ENCODE measurements at regions not wholly inside any gene's neighbourhood (a gene's known extent, or its start where the extent isn't known, plus 50 kb on each side); places are given as distances from the start of the nearest gene placed in this dataset.

DNA sequence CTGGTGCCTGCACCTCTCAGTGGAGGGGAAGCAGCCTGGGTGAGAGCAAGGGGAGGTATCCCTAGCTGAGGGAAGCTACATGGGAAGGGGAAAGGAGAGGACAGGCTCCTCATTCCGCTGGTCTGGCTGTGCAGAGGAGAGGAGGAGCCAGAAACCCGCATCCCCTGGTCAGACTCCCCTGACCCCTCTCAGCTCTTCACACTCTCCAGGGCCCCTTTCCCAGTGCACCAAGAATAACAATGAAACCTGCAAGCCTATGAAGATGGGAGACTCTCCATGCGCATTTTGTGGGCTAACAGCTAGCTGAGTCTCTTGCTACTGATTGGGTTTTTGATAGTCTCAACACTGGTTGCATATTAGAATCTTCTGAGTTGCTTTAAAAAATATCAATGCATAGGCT, 319.9 kb upstream of the COBL start:
- no peaks in the 10 kb centered on the region for H3K79me2 ChIP-seq (ENCODE audit: low read length)
- no peak for DNase-seq
- no peak overlapping the region for H3K4me2 ChIP-seq (ENCODE audit: low read depth, low read length, poor library complexity, severe bottlenecking)
- no peak overlapping the region for H3K27ac ChIP-seq (ENCODE audit: low read length)
- no peak overlapping the region for H3K9ac ChIP-seq (ENCODE audit: low read length)
- H3K4me3 ChIP-seq (ENCODE audit: low read length) = no peak overlapping the region
- H4K20me1 ChIP-seq (ENCODE audit: insufficient read depth, low read depth, low read length) = no peaks in the 10 kb centered on the region
- no peaks in the 10 kb centered on the region for H3K9me3 ChIP-seq (ENCODE audit: low read length)
- no peaks in the 10 kb centered on the region for H3K27me3 ChIP-seq (ENCODE audit: low read length)
- H2AFZ ChIP-seq (ENCODE audit: low read length) = no peak overlapping the region
- H3K4me1 ChIP-seq (ENCODE audit: low read length) = no peaks in the 10 kb centered on the region
- H3K9me2 ChIP-seq (replicated peaks; ENCODE audit: insufficient read depth, low read length) = no peaks in the 10 kb centered on the region
- H3K36me3 ChIP-seq (ENCODE audit: insufficient read depth, low read length) = no peaks in the 10 kb centered on the region

DNA sequence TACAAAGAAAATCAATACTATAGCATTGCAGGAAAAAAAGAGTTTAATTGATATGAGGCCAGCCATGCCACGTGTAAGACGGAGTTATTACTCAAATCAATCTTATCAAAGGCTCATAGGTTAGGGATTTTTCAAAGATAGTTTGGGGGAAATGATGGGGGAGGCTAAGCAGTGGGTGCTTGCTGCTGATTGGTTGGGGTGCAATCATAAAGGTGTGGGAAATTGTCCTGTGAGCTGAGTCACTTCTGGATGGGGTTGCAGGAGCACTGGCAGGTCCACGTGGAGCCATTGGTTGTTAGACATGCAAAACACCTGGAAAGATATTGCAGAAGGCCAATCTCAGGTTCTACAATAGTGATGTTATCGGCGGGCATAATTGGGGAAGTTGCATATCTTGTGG, 319.2 kb upstream of the COBL start:
- H4K20me1 ChIP-seq (ENCODE audit: insufficient read depth, low read depth, low read length) = no peaks in the 10 kb centered on the region
- no peak overlapping the region for H2AFZ ChIP-seq (ENCODE audit: low read length)

DNA sequence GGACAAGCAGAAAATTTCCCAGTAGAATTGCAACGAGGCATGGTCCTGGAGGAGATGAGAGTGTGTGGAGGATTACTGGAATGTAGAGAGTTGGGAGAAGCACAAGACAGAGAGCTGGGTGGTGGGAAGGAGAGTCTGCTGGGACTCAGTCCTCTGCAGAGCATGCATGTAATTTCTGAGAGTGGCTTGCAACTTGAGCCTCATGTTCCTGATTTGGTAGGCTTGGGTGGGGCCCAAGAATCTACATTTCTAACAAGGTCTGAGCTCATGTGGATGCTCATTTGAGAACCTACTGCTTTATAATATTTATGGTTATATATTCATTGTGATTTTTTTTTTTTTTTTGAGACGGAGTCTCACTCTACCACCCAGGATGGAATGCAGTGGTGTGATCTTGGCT, 317.9 kb upstream of the COBL start:
- Histone ChIP-seq H3K9me2 (replicated peaks; ENCODE audit: insufficient read depth, low read length) (no peaks in the 10 kb centered on the region), H3K9me3 (ENCODE audit: low read length) (peaks cover 3% of the 10 kb centered on the region; the same call in 1 of the 2 replicates), H3K36me3 (ENCODE audit: insufficient read depth, low read length) (no peaks in the 10 kb centered on the region), H3K4me3 (ENCODE audit: low read length) (no peak overlapping the region), H3K4me1 (ENCODE audit: low read length) (no peaks in the 10 kb centered on the region), H3K27ac (ENCODE audit: low read length) (no peak overlapping the region), H3K27me3 (ENCODE audit: low read length) (no peaks in the 10 kb centered on the region), H2AFZ (ENCODE audit: low read length) (no peak overlapping the region), H3K4me2 (ENCODE audit: low read depth, low read length, poor library complexity, severe bottlenecking) (no peak overlapping the region), H3K79me2 (ENCODE audit: low read length) (no peaks in the 10 kb centered on the region), H3K9ac (ENCODE audit: low read length) (no peak overlapping the region), H4K20me1 (ENCODE audit: insufficient read depth, low read depth, low read length) (no peaks in the 10 kb centered on the region)
- no peak for DNase-seq

More for the DNA sequence above, 319.2 kb upstream of the COBL start:
- H3K9ac ChIP-seq (ENCODE audit: low read length) = no peak overlapping the region
- no peaks in the 10 kb centered on the region for H3K27me3 ChIP-seq (ENCODE audit: low read length)
- no peaks in the 10 kb centered on the region for H3K36me3 ChIP-seq (ENCODE audit: insufficient read depth, low read length)
- no peak overlapping the region for H3K4me3 ChIP-seq (ENCODE audit: low read length)
- H3K79me2 ChIP-seq (ENCODE audit: low read length) = no peaks in the 10 kb centered on the region
- DNase-seq = no peak
- peaks cover 3% of the 10 kb centered on the region; the same call in 1 of the 2 replicates for H3K9me3 ChIP-seq (ENCODE audit: low read length)
- H3K4me1 ChIP-seq (ENCODE audit: low read length) = no peaks in the 10 kb centered on the region
- H3K27ac ChIP-seq (ENCODE audit: low read length) = no peak overlapping the region
- no peak overlapping the region for H3K4me2 ChIP-seq (ENCODE audit: low read depth, low read length, poor library complexity, severe bottlenecking)
- H3K9me2 ChIP-seq (replicated peaks; ENCODE audit: insufficient read depth, low read length) = no peaks in the 10 kb centered on the region

DNA sequence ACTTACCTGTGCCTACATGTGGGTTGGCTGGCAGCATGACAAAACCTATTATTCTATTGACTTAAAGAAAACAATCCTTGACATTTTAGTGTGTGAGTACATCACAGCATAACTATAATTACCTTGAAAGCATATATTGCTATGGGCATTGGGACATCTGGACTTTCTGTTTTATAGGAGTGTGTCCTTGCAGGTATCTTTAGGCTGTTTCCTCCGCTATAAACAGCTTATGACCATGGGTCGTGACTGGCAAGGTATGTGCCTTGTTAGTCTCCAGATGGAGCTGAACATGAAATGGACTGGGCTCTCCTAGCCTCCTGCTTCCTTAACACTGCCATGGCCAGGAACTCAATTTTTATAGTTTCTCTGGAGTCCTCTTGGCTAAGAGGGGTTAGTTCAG, 317.4 kb upstream of the COBL start:
- no peak overlapping the region for H2AFZ ChIP-seq (ENCODE audit: low read length)
- peaks cover 3% of the 10 kb centered on the region; the same call in 1 of the 2 replicates for H3K9me3 ChIP-seq (ENCODE audit: low read length)
- no peaks in the 10 kb centered on the region for H3K79me2 ChIP-seq (ENCODE audit: low read length)
- no peaks in the 10 kb centered on the region for H3K36me3 ChIP-seq (ENCODE audit: insufficient read depth, low read length)
- H3K4me3 ChIP-seq (ENCODE audit: low read length) = no peak overlapping the region
- no peaks in the 10 kb centered on the region for H3K4me1 ChIP-seq (ENCODE audit: low read length)
- H4K20me1 ChIP-seq (ENCODE audit: insufficient read depth, low read depth, low read length) = no peaks in the 10 kb centered on the region
- no peak overlapping the region for H3K4me2 ChIP-seq (ENCODE audit: low read depth, low read length, poor library complexity, severe bottlenecking)
- no peak overlapping the region for H3K27ac ChIP-seq (ENCODE audit: low read length)
- no peak for DNase-seq
- no peak overlapping the region for H3K9ac ChIP-seq (ENCODE audit: low read length)
- no peaks in the 10 kb centered on the region for H3K27me3 ChIP-seq (ENCODE audit: low read length)
- no peaks in the 10 kb centered on the region for H3K9me2 ChIP-seq (replicated peaks; ENCODE audit: insufficient read depth, low read length)

DNA sequence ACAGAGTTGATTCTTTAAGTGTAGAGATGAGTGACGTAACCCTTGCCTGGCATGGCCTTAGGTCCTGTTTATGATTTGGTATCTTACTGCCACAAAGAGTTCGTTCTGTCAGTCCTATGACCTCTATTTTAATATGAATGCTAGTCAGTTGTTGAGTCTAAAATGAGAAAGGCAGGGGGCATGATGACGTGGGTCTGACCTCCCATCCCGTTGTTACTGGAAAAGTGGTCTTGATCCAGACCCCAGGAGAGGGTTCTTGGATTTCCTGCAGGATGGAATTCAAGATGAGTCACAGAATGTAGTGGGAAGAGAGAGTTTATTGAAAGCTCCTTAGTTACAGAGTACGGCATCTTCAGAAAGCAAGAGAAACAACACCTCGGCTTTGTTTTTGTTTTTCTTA, 317.0 kb upstream of the COBL start:
- Histone ChIP-seq H3K27ac (ENCODE audit: low read length) (no peak overlapping the region), H3K9ac (ENCODE audit: low read length) (no peak overlapping the region), H3K4me1 (ENCODE audit: low read length) (no peaks in the 10 kb centered on the region), H3K9me2 (replicated peaks; ENCODE audit: insufficient read depth, low read length) (no peaks in the 10 kb centered on the region), H4K20me1 (ENCODE audit: insufficient read depth, low read depth, low read length) (no peaks in the 10 kb centered on the region), H3K27me3 (ENCODE audit: low read length) (no peaks in the 10 kb centered on the region), H3K9me3 (ENCODE audit: low read length) (peaks cover 3% of the 10 kb centered on the region; the same call in 1 of the 2 replicates), H3K36me3 (ENCODE audit: insufficient read depth, low read length) (no peaks in the 10 kb centered on the region), H3K4me2 (ENCODE audit: low read depth, low read length, poor library complexity, severe bottlenecking) (no peak overlapping the region), H3K4me3 (ENCODE audit: low read length) (no peak overlapping the region), H3K79me2 (ENCODE audit: low read length) (no peaks in the 10 kb centered on the region), H2AFZ (ENCODE audit: low read length) (no peak overlapping the region)
- no peak for DNase-seq

DNA sequence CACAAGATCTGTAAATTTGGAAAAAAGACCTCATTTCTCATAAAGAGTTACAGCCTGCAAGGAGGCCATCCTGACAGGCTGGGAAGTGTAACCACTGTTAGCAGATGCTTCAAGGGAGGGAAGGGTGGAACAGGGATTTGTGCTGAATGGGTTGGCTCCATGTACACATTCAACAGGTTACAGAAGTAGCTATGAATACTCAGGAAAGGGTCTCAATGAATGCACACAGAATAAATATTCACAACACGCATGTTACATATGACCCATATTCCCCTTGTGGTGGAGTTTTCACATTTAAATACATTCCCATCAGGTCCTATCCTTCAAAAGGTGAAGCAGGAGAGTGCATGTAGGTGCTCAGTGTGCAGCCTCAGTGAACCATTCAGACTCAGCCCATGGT, 316.4 kb upstream of the COBL start:
- Histone ChIP-seq H3K27ac (ENCODE audit: low read length) (no peak overlapping the region), H3K36me3 (ENCODE audit: insufficient read depth, low read length) (no peaks in the 10 kb centered on the region), H3K4me1 (ENCODE audit: low read length) (no peaks in the 10 kb centered on the region), H3K27me3 (ENCODE audit: low read length) (no peaks in the 10 kb centered on the region), H4K20me1 (ENCODE audit: insufficient read depth, low read depth, low read length) (no peaks in the 10 kb centered on the region), H3K4me3 (ENCODE audit: low read length) (no peak overlapping the region), H2AFZ (ENCODE audit: low read length) (no peak overlapping the region), H3K4me2 (ENCODE audit: low read depth, low read length, poor library complexity, severe bottlenecking) (no peak overlapping the region), H3K9me3 (ENCODE audit: low read length) (peaks cover 3% of the 10 kb centered on the region; the same call in 1 of the 2 replicates), H3K9ac (ENCODE audit: low read length) (no peak overlapping the region), H3K9me2 (replicated peaks; ENCODE audit: insufficient read depth, low read length) (no peaks in the 10 kb centered on the region), H3K79me2 (ENCODE audit: low read length) (no peaks in the 10 kb centered on the region)
- DNase-seq = no peak

DNA sequence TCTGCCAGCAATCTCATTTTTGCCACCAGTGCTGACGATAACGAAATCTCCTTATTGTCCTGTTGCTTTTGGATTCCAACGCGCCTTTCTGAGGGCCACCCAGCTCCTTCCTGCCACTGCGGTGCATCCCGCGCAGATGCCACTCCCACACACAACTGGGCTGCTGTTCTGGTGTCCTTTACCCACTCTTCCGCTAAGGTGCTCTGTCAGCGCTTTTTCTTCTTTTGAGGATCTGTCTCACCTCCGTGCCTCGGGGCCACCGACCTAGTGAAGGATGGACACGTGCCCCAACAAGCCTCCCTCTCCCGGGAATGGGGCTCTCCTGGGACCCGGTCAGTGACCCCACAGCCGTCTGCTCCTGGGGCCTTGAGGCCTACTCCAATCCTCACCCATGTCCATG, 314.3 kb upstream of the COBL start:
- Histone ChIP-seq H3K4me3 (ENCODE audit: low read length) (no peak overlapping the region), H4K20me1 (ENCODE audit: insufficient read depth, low read depth, low read length) (no peaks in the 10 kb centered on the region), H3K4me2 (ENCODE audit: low read depth, low read length, poor library complexity, severe bottlenecking) (no peak overlapping the region), H3K9me2 (replicated peaks; ENCODE audit: insufficient read depth, low read length) (no peaks in the 10 kb centered on the region), H3K9me3 (ENCODE audit: low read length) (peaks cover 3% of the 10 kb centered on the region; the same call in 1 of the 2 replicates), H3K27me3 (ENCODE audit: low read length) (no peaks in the 10 kb centered on the region), H3K27ac (ENCODE audit: low read length) (no peak overlapping the region), H3K4me1 (ENCODE audit: low read length) (no peaks in the 10 kb centered on the region), H2AFZ (ENCODE audit: low read length) (no peak overlapping the region), H3K79me2 (ENCODE audit: low read length) (no peaks in the 10 kb centered on the region), H3K36me3 (ENCODE audit: insufficient read depth, low read length) (no peaks in the 10 kb centered on the region), H3K9ac (ENCODE audit: low read length) (no peak overlapping the region)
- DNase-seq = no peak

DNA sequence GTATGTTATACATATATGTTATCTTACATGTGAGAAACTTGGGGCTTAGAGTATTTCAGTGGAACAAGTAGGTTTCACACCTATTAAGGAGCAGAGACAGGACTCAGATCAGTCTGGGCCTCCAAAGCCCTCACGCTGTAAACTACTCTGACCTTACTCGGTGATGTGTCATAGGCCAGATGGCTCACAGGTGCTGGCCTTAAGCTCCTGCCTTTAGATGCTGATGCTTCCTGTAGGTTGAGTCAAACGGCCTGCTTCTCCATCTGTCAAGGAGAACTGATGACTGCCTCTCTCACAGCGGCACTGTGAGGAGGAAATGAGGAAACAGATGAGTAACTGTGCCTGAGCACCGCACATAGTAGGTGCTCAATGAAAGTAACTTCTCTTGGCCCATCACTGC, 312.6 kb upstream of the COBL start:
- Histone ChIP-seq H3K4me1 (ENCODE audit: low read length) (no peaks in the 10 kb centered on the region), H3K27me3 (ENCODE audit: low read length) (no peaks in the 10 kb centered on the region), H3K9me3 (ENCODE audit: low read length) (peaks cover 3% of the 10 kb centered on the region; the same call in 1 of the 2 replicates), H3K9ac (ENCODE audit: low read length) (no peak overlapping the region), H3K27ac (ENCODE audit: low read length) (no peak overlapping the region), H3K79me2 (ENCODE audit: low read length) (no peaks in the 10 kb centered on the region), H4K20me1 (ENCODE audit: insufficient read depth, low read depth, low read length) (no peaks in the 10 kb centered on the region), H3K4me3 (ENCODE audit: low read length) (no peak overlapping the region), H3K9me2 (replicated peaks; ENCODE audit: insufficient read depth, low read length) (no peaks in the 10 kb centered on the region), H3K36me3 (ENCODE audit: insufficient read depth, low read length) (no peaks in the 10 kb centered on the region), H2AFZ (ENCODE audit: low read length) (no peak overlapping the region), H3K4me2 (ENCODE audit: low read depth, low read length, poor library complexity, severe bottlenecking) (no peak overlapping the region)
- no peak for DNase-seq

DNA sequence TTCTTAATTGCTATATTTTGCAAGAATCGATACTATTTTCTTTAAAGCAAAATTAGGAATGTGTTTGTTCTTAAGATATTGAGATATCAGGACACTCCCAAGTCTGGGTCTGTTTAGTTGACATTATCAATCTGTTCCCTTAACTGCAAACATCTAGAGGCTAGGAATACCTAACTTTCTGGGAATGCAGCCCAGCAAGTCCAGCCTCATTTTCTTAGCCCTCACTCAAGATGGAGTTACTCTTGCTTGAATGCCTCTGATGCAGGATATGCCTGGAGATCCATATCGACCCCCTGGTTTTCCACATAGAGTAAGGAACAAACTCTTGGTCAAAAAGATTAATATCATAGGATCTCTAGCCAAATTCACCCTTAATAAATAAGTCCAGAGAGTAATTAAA, 305.3 kb upstream of the COBL start:
- Histone ChIP-seq H3K9me2 (replicated peaks; ENCODE audit: insufficient read depth, low read length) (no peaks in the 10 kb centered on the region), H3K4me3 (ENCODE audit: low read length) (no peak overlapping the region), H3K27ac (ENCODE audit: low read length) (no peak overlapping the region)

More for the DNA sequence above, 305.3 kb upstream of the COBL start:
- H2AFZ ChIP-seq (ENCODE audit: low read length) = no peak overlapping the region
- no peak overlapping the region for H3K9ac ChIP-seq (ENCODE audit: low read length)
- H3K4me1 ChIP-seq (ENCODE audit: low read length) = no peaks in the 10 kb centered on the region
- H3K27me3 ChIP-seq (ENCODE audit: low read length) = no peaks in the 10 kb centered on the region
- no peaks in the 10 kb centered on the region for H4K20me1 ChIP-seq (ENCODE audit: insufficient read depth, low read depth, low read length)
- H3K36me3 ChIP-seq (ENCODE audit: insufficient read depth, low read length) = no peaks in the 10 kb centered on the region
- no peak for DNase-seq
- no peak overlapping the region for H3K4me2 ChIP-seq (ENCODE audit: low read depth, low read length, poor library complexity, severe bottlenecking)
- H3K79me2 ChIP-seq (ENCODE audit: low read length) = no peaks in the 10 kb centered on the region
- H3K9me3 ChIP-seq (ENCODE audit: low read length) = 0 out of 2 replicates have a peak, but pooled peaks cover 4% of the 10 kb centered on the region

Measured in Karpas-422 (cell line).